Osteocyte (in vitro differentiated cells): ENCODE measurements at regions not wholly inside any gene's neighbourhood (a gene's known extent, or its start where the extent isn't known, plus 50 kb on each side); places are given as distances from the start of the nearest gene placed in this dataset.

Experiments used
- DNase-seq: peaks from one replicate; pipeline ENCODE4 v3.0.0; 2021; ENCODE audit warnings: mixed read lengths; ENCODE audit not compliant: unreplicated experiment; ENCODE audit errors: extremely low spot score
- H3K27ac Mint-ChIP-seq: one replicate; pipeline ENCODE4 v1.8.0; 2021; ENCODE audit warnings: mild to moderate bottlenecking, mixed read lengths; ENCODE audit not compliant: unreplicated experiment
- H3K27me3 Mint-ChIP-seq: one replicate; pipeline ENCODE4 v1.8.0; 2021; ENCODE audit warnings: mixed read lengths; ENCODE audit not compliant: unreplicated experiment
- H3K36me3 Mint-ChIP-seq: one replicate; pipeline ENCODE4 v1.8.0; 2021; ENCODE audit warnings: mixed read lengths; ENCODE audit not compliant: unreplicated experiment
- H3K4me1 Mint-ChIP-seq: one replicate; pipeline ENCODE4 v1.8.0; 2021; ENCODE audit warnings: mixed read lengths; ENCODE audit not compliant: unreplicated experiment
- H3K4me3 Mint-ChIP-seq: one replicate; pipeline ENCODE4 v1.8.0; 2021; ENCODE audit warnings: mild to moderate bottlenecking, moderate library complexity, mixed read lengths; ENCODE audit not compliant: unreplicated experiment
- H3K9me3 Mint-ChIP-seq: one replicate; pipeline ENCODE4 v1.8.0; 2021; ENCODE audit warnings: mixed read lengths; ENCODE audit not compliant: unreplicated experiment
- CTCF ChIP-seq: fragments of 200-600 bp; sonication (generic); IDR thresholded peaks from 2 replicates; pipeline ENCODE4 v1.5.0; 2021; ENCODE audit warnings: antibody characterized with exemption, mild to moderate bottlenecking, moderate library complexity

- no peak for TF ChIP-seq CTCF
- Mint-ChIP-seq H3K27ac (no peak overlapping the region), H3K36me3 (no peaks in the 10 kb centered on the region), H3K27me3 (no peaks in the 10 kb centered on the region), H3K9me3 (peaks cover 8% of the 10 kb centered on the region), H3K4me3 (no peak overlapping the region), H3K4me1 (no peaks in the 10 kb centered on the region)
- DNase-seq: no peak
Observed at GRCh38 chr7:49172639-49173038, 248.3 kb downstream of the CDC14C start.

GRCh38 chr7:49174396-49174795 lies 250.0 kb downstream of the CDC14C start:
- Mint-ChIP-seq H3K9me3 (peaks cover 8% of the 10 kb centered on the region), H3K4me3 (no peak overlapping the region), H3K4me1 (no peaks in the 10 kb centered on the region), H3K27me3 (no peaks in the 10 kb centered on the region), H3K36me3 (no peaks in the 10 kb centered on the region), H3K27ac (no peak overlapping the region)
- no peak for TF ChIP-seq CTCF
- DNase-seq: no peak

GRCh38 chr7:49187543-49188268 lies 263.4 kb downstream of the CDC14C start:
- H3K27ac Mint-ChIP-seq: no peak overlapping the region
- no peaks in the 10 kb centered on the region for H3K4me1 Mint-ChIP-seq
- H3K36me3 Mint-ChIP-seq: no peaks in the 10 kb centered on the region
- H3K27me3 Mint-ChIP-seq: no peaks in the 10 kb centered on the region
- no peak overlapping the region for H3K4me3 Mint-ChIP-seq
- no peaks in the 10 kb centered on the region for H3K9me3 Mint-ChIP-seq
- no peak for DNase-seq
- no peak for TF ChIP-seq CTCF

- no peak for DNase-seq
- TF ChIP-seq CTCF: no peak
- Mint-ChIP-seq H3K27me3 (no peaks in the 10 kb centered on the region), H3K27ac (no peak overlapping the region), H3K9me3 (no peaks in the 10 kb centered on the region), H3K36me3 (no peaks in the 10 kb centered on the region), H3K4me3 (no peak overlapping the region), H3K4me1 (no peaks in the 10 kb centered on the region)
Observed at GRCh38 chr7:49228426-49229098, 304.2 kb downstream of the CDC14C start.

GRCh38 chr7:49229246-49229645 lies 304.9 kb downstream of the CDC14C start:
- H3K4me1 Mint-ChIP-seq: no peaks in the 10 kb centered on the region
- H3K27ac Mint-ChIP-seq: no peak overlapping the region
- no peaks in the 10 kb centered on the region for H3K9me3 Mint-ChIP-seq
- no peaks in the 10 kb centered on the region for H3K36me3 Mint-ChIP-seq
- no peak for DNase-seq
- H3K27me3 Mint-ChIP-seq: no peaks in the 10 kb centered on the region
- no peak overlapping the region for H3K4me3 Mint-ChIP-seq
- no peak for TF ChIP-seq CTCF
